OCI-LY7 (cell line): ENCODE measurements at regions not wholly inside any gene's neighbourhood (a gene's known extent, or its start where the extent isn't known, plus 50 kb on each side); places are given as distances from the start of the nearest gene placed in this dataset.

Experiments
- BruUV-seq: library from RNA; stranded (reverse); fragments of 400-500 nt; replicated peaks from 2 replicates; lab custom pipeline; 2021; lab: Mats Ljungman, UMichigan
- CTCF ChIA-PET: fragments of 300-600 bp; sonication (Branson Sonifier 250); formaldehyde crosslinking; loops from one replicate; lab custom pipeline; 2022; ENCODE audit warnings: antibody characterized with exemption; ENCODE audit not compliant: unreplicated experiment; lab: Charles Lee
- POLR2A ChIA-PET: fragments of 300-600 bp; sonication (Branson Sonifier 250); formaldehyde crosslinking; loops from one replicate; lab custom pipeline; 2022; ENCODE audit warnings: antibody characterized with exemption; lab: Charles Lee
- DNase-seq: peaks from one replicate; pipeline ENCODE4 v3.0.0-alpha.2; 2015; ENCODE audit warnings: low spot score
- H2AFZ ChIP-seq: fragments of 200-600 bp; sonication (generic), shearing (Covaris generic); 2 replicates; pipeline ENCODE4 v1.6.1; 2014; ENCODE audit warnings: mild to moderate bottlenecking, antibody characterized with exemption, low read length, moderate library complexity
- H3K27ac ChIP-seq: fragments of 200-600 bp; sonication (generic); 2 replicates; pipeline ENCODE4 v1.5.1; 2014; ENCODE audit warnings: mixed run types, low read depth, mild to moderate bottlenecking, moderate library complexity, low read length, inconsistent platforms; ENCODE audit not compliant: poor library complexity, severe bottlenecking
- H3K36me3 ChIP-seq: fragments of 200-600 bp; sonication (generic); 2 replicates; pipeline ENCODE4 v1.6.1; 2014; ENCODE audit warnings: mild to moderate bottlenecking, antibody characterized with exemption, low read length, moderate library complexity, mixed read lengths; ENCODE audit not compliant: insufficient read depth
- H3K4me1 ChIP-seq: fragments of 200-600 bp; sonication (generic); 2 replicates; pipeline ENCODE4 v1.5.1; 2014; ENCODE audit warnings: mild to moderate bottlenecking, low read length; ENCODE audit not compliant: insufficient read depth, poor library complexity, severe bottlenecking
- H3K4me2 ChIP-seq: fragments of 200-600 bp; sonication (generic); 2 replicates; pipeline ENCODE4 v1.6.1; 2014; ENCODE audit warnings: mild to moderate bottlenecking, low read length
- H3K4me3 ChIP-seq: fragments of 200-600 bp; sonication (generic); 2 replicates; pipeline ENCODE4 v1.5.1; 2014; ENCODE audit warnings: mild to moderate bottlenecking, low read depth, low read length; ENCODE audit not compliant: poor library complexity, severe bottlenecking
- H3K79me2 ChIP-seq: fragments of 200-600 bp; sonication (generic); 2 replicates; pipeline ENCODE4 v1.6.1; 2016; ENCODE audit warnings: low read depth, mild to moderate bottlenecking, low read length, moderate library complexity, mixed read lengths; ENCODE audit not compliant: insufficient read depth
- H3K9me2 ChIP-seq: fragments of 200-600 bp; sonication (generic); 2 replicates; pipeline ENCODE4 v1.6.1; 2016; ENCODE audit warnings: mild to moderate bottlenecking, low read length, mixed read lengths; ENCODE audit not compliant: insufficient read depth
- H3K9me3 ChIP-seq: fragments of 200-600 bp; sonication (generic); 2 replicates; pipeline ENCODE4 v1.6.1; 2014; ENCODE audit warnings: mild to moderate bottlenecking, mixed run types, low read length, mixed read lengths
- H4K20me1 ChIP-seq: fragments of 200-600 bp; sonication (generic); 2 replicates; pipeline ENCODE4 v1.6.1; 2014; ENCODE audit warnings: mild to moderate bottlenecking, antibody characterized with exemption, low read length, moderate library complexity, mixed read lengths; ENCODE audit not compliant: insufficient read depth
- CTCF ChIP-seq: fragments of 200-600 bp; sonication (generic); conservative IDR thresholded peaks from 2 replicates; pipeline ENCODE4 v1.5.1; 2014; ENCODE audit warnings: mild to moderate bottlenecking, antibody characterized with exemption, low read length, moderate library complexity, mixed read lengths
- EZH2phosphoT487 ChIP-seq: fragments of 200-600 bp; sonication (generic); IDR thresholded peaks from 2 replicates; pipeline ENCODE4 v1.6.1; 2018; ENCODE audit warnings: low read depth, borderline replicate concordance, mild to moderate bottlenecking, mixed run types, antibody characterized with exemption, low read length, moderate library complexity, mixed read lengths
- intact Hi-C: fragments of 100-400 bp; cut with micrococcal nuclease; formaldehyde crosslinking; loops from one replicate; pipeline ENCODE4 v1.10.0; 2022; ENCODE audit not compliant: unreplicated experiment

GRCh38 chr5:72698481-72698880, 118.0 kb upstream of the TNPO1 start:
- no peaks in the 10 kb centered on the region for H3K9me3 ChIP-seq
- H3K27ac ChIP-seq: no peak overlapping the region
- 0 out of 2 replicates have a peak, but pooled peaks cover 2% of the 10 kb centered on the region for H3K9me2 ChIP-seq
- no TSS peak for BruUV-seq
- no peaks in the 10 kb centered on the region for H3K4me1 ChIP-seq
- H2AFZ ChIP-seq: no peak overlapping the region
- no peak overlapping the region for H3K4me2 ChIP-seq
- H3K79me2 ChIP-seq: no peaks in the 10 kb centered on the region
- TF ChIP-seq EZH2phosphoT487 (no peak), CTCF (no peak)
- no peaks in the 10 kb centered on the region for H3K36me3 ChIP-seq
- intact Hi-C loops: no loop called here
- no peak overlapping the region for H3K4me3 ChIP-seq
- ChIA-PET CTCF (no interaction called here), POLR2A (no interaction called here)
- H4K20me1 ChIP-seq: no peaks in the 10 kb centered on the region
- DNase-seq: no peak

- Histone ChIP-seq H3K4me2 (no peak overlapping the region), H3K36me3 (no peaks in the 10 kb centered on the region), H3K9me3 (no peaks in the 10 kb centered on the region), H3K9me2 (no peaks in the 10 kb centered on the region), H3K4me3 (no peak overlapping the region), H2AFZ (no peak overlapping the region), H4K20me1 (no peaks in the 10 kb centered on the region), H3K4me1 (no peaks in the 10 kb centered on the region), H3K79me2 (no peaks in the 10 kb centered on the region), H3K27ac (no peak overlapping the region)
- CTCF ChIA-PET: no interaction called here
- no peak for TF ChIP-seq CTCF
- TF ChIP-seq EZH2phosphoT487: no peak
- intact Hi-C loops: no loop called here
- POLR2A ChIA-PET: no interaction called here
- DNase-seq: no peak
- BruUV-seq: no TSS peak
Measured at GRCh38 chr5:72697622-72698021, 118.8 kb upstream of the TNPO1 start.

GRCh38 chr5:72695659-72696058, 120.8 kb upstream of the TNPO1 start:
- Histone ChIP-seq H3K4me2 (no peak overlapping the region), H3K9me3 (no peaks in the 10 kb centered on the region), H3K79me2 (no peaks in the 10 kb centered on the region), H3K9me2 (no peaks in the 10 kb centered on the region), H3K27ac (no peak overlapping the region), H4K20me1 (no peaks in the 10 kb centered on the region), H3K36me3 (no peaks in the 10 kb centered on the region), H2AFZ (no peak overlapping the region), H3K4me1 (no peaks in the 10 kb centered on the region), H3K4me3 (no peak overlapping the region)
- no peak for DNase-seq
- no peak for TF ChIP-seq CTCF
- TF ChIP-seq EZH2phosphoT487: no peak
- intact Hi-C loops: no loop called here
- ChIA-PET POLR2A (no interaction called here), CTCF (no interaction called here)
- no TSS peak for BruUV-seq
